C4-2B (cell line): ENCODE measurements at regions not wholly inside any gene's neighbourhood (a gene's known extent, or its start where the extent isn't known, plus 50 kb on each side); places are given as distances from the start of the nearest gene placed in this dataset.

Experiments used
- H3K27ac ChIP-seq: fragments of 450-650 bp; 2 replicates; pipeline ENCODE4 v1.5.1; 2017
- ZFX ChIP-seq: fragments of 450-650 bp; IDR thresholded peaks from 2 replicates; pipeline ENCODE4 v1.6.1; 2017
- TF ChIP-seq, protein P1 (sequence below): fragments of 450-650 bp; conservative IDR thresholded peaks from 2 replicates; pipeline ENCODE4 v1.5.1; 2017; ENCODE audit warnings: mild to moderate bottlenecking

GRCh38 chr2:128737546-128737826 is 418.8 kb upstream of the HS6ST1 start:
- TF ChIP-seq ZFX, result no peak
- TF ChIP-seq, protein P1, sequence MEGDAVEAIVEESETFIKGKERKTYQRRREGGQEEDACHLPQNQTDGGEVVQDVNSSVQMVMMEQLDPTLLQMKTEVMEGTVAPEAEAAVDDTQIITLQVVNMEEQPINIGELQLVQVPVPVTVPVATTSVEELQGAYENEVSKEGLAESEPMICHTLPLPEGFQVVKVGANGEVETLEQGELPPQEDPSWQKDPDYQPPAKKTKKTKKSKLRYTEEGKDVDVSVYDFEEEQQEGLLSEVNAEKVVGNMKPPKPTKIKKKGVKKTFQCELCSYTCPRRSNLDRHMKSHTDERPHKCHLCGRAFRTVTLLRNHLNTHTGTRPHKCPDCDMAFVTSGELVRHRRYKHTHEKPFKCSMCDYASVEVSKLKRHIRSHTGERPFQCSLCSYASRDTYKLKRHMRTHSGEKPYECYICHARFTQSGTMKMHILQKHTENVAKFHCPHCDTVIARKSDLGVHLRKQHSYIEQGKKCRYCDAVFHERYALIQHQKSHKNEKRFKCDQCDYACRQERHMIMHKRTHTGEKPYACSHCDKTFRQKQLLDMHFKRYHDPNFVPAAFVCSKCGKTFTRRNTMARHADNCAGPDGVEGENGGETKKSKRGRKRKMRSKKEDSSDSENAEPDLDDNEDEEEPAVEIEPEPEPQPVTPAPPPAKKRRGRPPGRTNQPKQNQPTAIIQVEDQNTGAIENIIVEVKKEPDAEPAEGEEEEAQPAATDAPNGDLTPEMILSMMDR, result no peak
- H3K27ac ChIP-seq, result no peak overlapping the region

DNA sequence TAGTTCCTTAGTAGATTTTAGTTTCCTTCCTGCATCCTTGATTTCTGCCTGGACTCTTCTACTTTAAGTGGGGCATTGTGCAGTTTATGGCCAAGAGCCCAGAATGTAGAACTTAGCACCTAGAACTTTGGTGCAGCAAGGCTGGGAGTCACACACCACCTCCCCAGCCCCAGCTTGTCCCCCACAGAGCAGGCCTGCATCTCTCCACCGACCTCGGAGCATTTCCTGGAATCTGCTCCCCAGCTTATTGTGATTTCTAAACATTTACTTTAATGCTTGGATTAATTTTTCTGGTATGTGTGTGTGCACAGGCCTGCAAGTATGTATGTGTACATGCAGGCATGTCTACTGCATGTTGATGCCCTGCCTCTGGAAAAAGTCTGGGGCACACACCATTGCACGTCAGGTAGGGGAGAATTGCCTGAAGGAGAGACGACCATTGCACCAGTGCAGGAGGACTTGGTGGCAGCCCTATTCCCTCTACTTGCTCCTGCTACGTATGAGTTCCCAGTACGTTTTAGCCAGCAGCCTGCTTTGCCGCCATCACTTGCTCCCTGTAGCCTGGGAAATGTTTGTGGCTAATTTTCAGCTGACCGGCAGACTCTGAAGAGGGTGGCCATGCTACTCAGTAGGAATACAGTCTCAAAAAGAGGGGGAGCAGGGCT is 419.9 kb upstream of the HS6ST1 start:
- H3K27ac ChIP-seq, result no peak overlapping the region
- TF ChIP-seq, protein P1, result no peak
- TF ChIP-seq ZFX, result no peak

DNA sequence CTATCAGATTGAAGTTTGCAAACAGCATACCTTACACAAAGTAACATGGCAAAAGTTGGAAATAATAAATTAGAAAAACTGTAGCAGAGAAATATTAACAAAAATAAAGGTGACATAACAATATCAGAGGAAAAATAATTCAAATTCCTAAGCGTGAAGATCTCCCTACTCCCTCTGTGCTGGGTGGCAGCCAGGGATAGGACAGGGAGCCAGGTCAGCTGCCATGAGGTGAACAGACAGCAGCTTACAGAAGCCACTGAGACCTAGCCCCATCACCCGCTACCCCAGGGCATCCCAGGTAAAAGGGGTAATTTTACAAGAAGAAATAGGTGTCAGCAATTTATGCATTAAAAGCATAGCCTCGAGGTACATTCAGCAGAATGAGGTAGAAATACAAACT is 423.8 kb upstream of the HS6ST1 start:
- no peak overlapping the region for H3K27ac ChIP-seq
- TF ChIP-seq, protein P1, result no peak
- TF ChIP-seq ZFX, result no peak

DNA sequence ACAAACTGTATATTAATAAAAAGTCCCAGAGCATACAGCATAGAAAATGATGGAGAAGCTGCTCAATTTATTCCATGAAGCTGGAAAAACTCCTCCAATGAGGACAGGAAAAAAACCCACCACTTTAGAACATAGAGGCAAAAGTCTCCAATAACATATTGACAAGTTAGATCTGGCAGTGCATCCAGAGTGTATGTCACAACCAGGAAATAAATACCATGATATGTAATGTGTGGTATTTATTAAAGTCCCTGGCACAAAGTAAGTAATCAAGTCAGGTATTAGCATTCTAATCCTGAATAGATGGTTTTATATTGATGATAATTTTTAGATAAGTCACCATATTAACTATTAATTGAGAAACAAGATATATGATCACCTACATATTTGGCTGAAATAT is 427.3 kb upstream of the HS6ST1 start:
- no peak for TF ChIP-seq ZFX
- TF ChIP-seq, protein P1, result no peak
- no peak overlapping the region for H3K27ac ChIP-seq

- TF ChIP-seq, protein P1, result no peak
- no peak for TF ChIP-seq ZFX
- H3K27ac ChIP-seq, result no peak overlapping the region
Observed at GRCh38 chr2:128746356-128746755, 427.7 kb upstream of the HS6ST1 start.

- TF ChIP-seq, protein P1, result no peak
- TF ChIP-seq ZFX, result no peak
- no peak overlapping the region for H3K27ac ChIP-seq
Observed at GRCh38 chr2:128748336-128748735, 429.7 kb upstream of the HS6ST1 start.

- TF ChIP-seq, protein P1, result no peak
- no peak for TF ChIP-seq ZFX
- no peak overlapping the region for H3K27ac ChIP-seq
Observed at GRCh38 chr2:128748835-128749605, 430.4 kb upstream of the HS6ST1 start.
